ENCODE measurements at regions not wholly inside any gene's neighbourhood (a gene's known extent, or its start where the extent isn't known, plus 50 kb on each side); places are given as distances from the start of the nearest gene placed in this dataset.

GRCh38 chr15:46672041-46672440, 1037.2 kb downstream of the SQOR start:
- no peaks in the 10 kb centered on the region for H3K27me3 ChIP-seq
- intact Hi-C loops (cut with DNase I; ENCODE audit: low total_unique reads), result no loop called here
- H3K36me3 ChIP-seq, result no peaks in the 10 kb centered on the region
- H3K4me3 ChIP-seq, result no peak overlapping the region
- no peak overlapping the region for H3K27ac ChIP-seq
- TF ChIP-seq CTCF (IDR thresholded peaks at IDR 0.05), result no peak
- H3K4me1 ChIP-seq, result no peaks in the 10 kb centered on the region
- no peaks in the 10 kb centered on the region for H3K9me3 ChIP-seq
- no peak for DNase-seq

DNA sequence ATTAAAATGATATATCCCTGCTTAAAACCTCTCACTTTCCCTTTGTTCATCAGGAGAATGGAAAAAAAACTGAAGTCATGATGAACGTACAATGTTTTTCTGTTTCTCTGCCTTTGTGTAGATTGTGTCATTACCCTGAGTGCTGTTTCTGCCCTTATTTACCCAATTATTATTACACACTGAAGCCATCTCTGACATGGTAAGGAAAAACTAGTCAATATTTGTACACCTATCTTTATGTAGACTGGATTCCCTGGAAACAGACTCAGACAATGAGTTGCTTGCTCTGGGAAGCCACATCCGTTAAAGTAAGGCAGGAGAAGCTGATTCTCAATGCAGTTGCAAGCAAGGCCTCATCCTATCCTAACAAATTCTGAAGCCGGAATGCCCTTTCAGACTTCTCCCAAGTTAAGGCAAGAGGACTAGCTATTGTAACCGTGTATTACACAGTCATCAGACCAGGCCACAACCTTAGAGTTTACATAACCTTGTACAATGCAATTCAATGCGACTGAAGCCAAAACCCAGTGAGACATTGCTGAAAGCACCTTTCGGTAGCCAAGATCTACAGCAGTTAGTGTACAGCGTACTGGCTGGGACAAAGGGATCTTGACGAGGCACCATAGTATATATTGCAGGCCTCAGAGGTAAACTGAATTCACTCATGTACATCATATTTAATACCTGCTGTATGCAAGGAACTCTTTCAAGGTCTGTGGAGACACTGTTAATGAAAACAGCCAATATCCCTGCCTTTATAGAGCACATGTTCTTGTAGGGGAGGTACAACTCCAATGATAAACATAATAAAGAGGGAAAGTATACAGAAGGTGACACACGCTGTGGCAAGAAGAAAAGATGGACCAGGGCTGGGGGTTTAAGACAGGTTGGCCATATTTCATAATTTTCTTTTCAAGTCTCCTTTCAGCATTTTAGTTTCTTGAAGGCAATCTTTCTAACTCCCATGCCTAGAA, 1040.8 kb upstream of the SEMA6D start:
- H3K4me3 ChIP-seq, result no peak overlapping the region
- no peaks in the 10 kb centered on the region for H3K36me3 ChIP-seq
- H3K27me3 ChIP-seq, result no peaks in the 10 kb centered on the region
- no peak overlapping the region for H3K27ac ChIP-seq
- DNase-seq, result no peak
- no peaks in the 10 kb centered on the region for H3K9me3 ChIP-seq
- no peak for TF ChIP-seq CTCF (IDR thresholded peaks at IDR 0.05)
- intact Hi-C loops (cut with DNase I; ENCODE audit: low total_unique reads), result no loop called here
- no peaks in the 10 kb centered on the region for H3K4me1 ChIP-seq

GRCh38 chr15:46677491-46677890, 1039.8 kb upstream of the SEMA6D start:
- Histone ChIP-seq H3K27ac (no peak overlapping the region), H3K4me3 (no peak overlapping the region), H3K36me3 (no peaks in the 10 kb centered on the region), H3K9me3 (no peaks in the 10 kb centered on the region), H3K4me1 (no peaks in the 10 kb centered on the region), H3K27me3 (no peaks in the 10 kb centered on the region)
- intact Hi-C loops (cut with DNase I; ENCODE audit: low total_unique reads), result no loop called here
- TF ChIP-seq POLR2A (IDR thresholded peaks at IDR 0.05) (no peak), CTCF (IDR thresholded peaks at IDR 0.05) (no peak)
- DNase-seq, result no peak

- Histone ChIP-seq H3K9me3 (no peaks in the 10 kb centered on the region), H3K27ac (no peak overlapping the region), H3K4me1 (no peaks in the 10 kb centered on the region), H3K4me3 (no peak overlapping the region), H3K36me3 (no peaks in the 10 kb centered on the region), H3K27me3 (no peaks in the 10 kb centered on the region)
- intact Hi-C loops (cut with DNase I; ENCODE audit: low total_unique reads), result no loop called here
- DNase-seq, result no peak
- TF ChIP-seq CTCF (IDR thresholded peaks at IDR 0.05), result no peak
- no peak for TF ChIP-seq POLR2A (IDR thresholded peaks at IDR 0.05)
These were observed 1035.4 kb upstream of the SEMA6D start for GRCh38 chr15:46681901-46682300.

- TF ChIP-seq POLR2A (IDR thresholded peaks at IDR 0.05) (no peak), CTCF (IDR thresholded peaks at IDR 0.05) (no peak)
- Histone ChIP-seq H3K4me1 (no peaks in the 10 kb centered on the region), H3K27ac (no peak overlapping the region), H3K27me3 (no peaks in the 10 kb centered on the region), H3K9me3 (no peaks in the 10 kb centered on the region), H3K36me3 (no peaks in the 10 kb centered on the region), H3K4me3 (no peak overlapping the region)
- DNase-seq, result no peak
- intact Hi-C loops (cut with DNase I; ENCODE audit: low total_unique reads), result no loop called here
These were observed 1034.1 kb upstream of the SEMA6D start for GRCh38 chr15:46682969-46683791.

Data from uterus (tissue), 3 donors.